HAP-1 (cell line): ENCODE measurements at regions not wholly inside any gene's neighbourhood (a gene's known extent, or its start where the extent isn't known, plus 50 kb on each side); places are given as distances from the start of the nearest gene placed in this dataset.

Experiments used
- DNase-seq, 2 experiments: peaks; one replicate each; pipeline ENCODE4 v3.0.0-alpha.2; 2016 to 2020; ENCODE audit warnings: low spot score in 2 of 2
- H3K27me3 ChIP-seq: fragments of 250-450 bp; sonication (Bioruptor Pico); 2 replicates; pipeline ENCODE4 v1.5.1; 2020; ENCODE audit warnings: low read depth, mild to moderate bottlenecking, moderate library complexity
- H3K36me3 ChIP-seq: fragments of 250-450 bp; sonication (Bioruptor Pico); replicated peaks from 2 replicates; pipeline ENCODE4 v1.5.1; 2020; ENCODE audit warnings: mild to moderate bottlenecking
- H3K4me1 ChIP-seq: fragments of 250-450 bp; sonication (Bioruptor Pico); 2 replicates; pipeline ENCODE4 v1.5.1; 2020; ENCODE audit warnings: mild to moderate bottlenecking
- H3K4me3 ChIP-seq: fragments of 250-450 bp; sonication (Bioruptor Pico); 2 replicates; pipeline ENCODE4 v1.5.1; 2020; ENCODE audit warnings: mild to moderate bottlenecking, moderate library complexity
- H3K9me3 ChIP-seq: fragments of 250-450 bp; sonication (Bioruptor Pico); 2 replicates; pipeline ENCODE4 v1.5.1; 2020; ENCODE audit warnings: mild to moderate bottlenecking, moderate library complexity
- in situ Hi-C: fragments of 300-500 bp; cut with MboI; formaldehyde crosslinking; loops from 3 replicates; pipeline ENCODE4 v1.14.3; 2020; ENCODE audit warnings: low sequenced_read_pairs, inconsistent platforms, mixed read lengths

- in situ Hi-C loops = no loop called here
- Histone ChIP-seq H3K36me3 (no peaks in the 10 kb centered on the region), H3K4me3 (no peak overlapping the region), H3K4me1 (no peaks in the 10 kb centered on the region), H3K27me3 (no peaks in the 10 kb centered on the region), H3K9me3 (no peaks in the 10 kb centered on the region)
- DNase-seq = no peak
Observed at GRCh38 chr5:59992206-59992605, 98.7 kb upstream of the PDE4D start.

- no peaks in the 10 kb centered on the region for H3K4me1 ChIP-seq
- in situ Hi-C loops = no loop called here
- H3K9me3 ChIP-seq = no peaks in the 10 kb centered on the region
- no peak for DNase-seq
- H3K4me3 ChIP-seq = no peak overlapping the region
- H3K36me3 ChIP-seq = no peaks in the 10 kb centered on the region
- no peaks in the 10 kb centered on the region for H3K27me3 ChIP-seq
Observed at GRCh38 chr5:59988396-59988795, 94.9 kb upstream of the PDE4D start.

GRCh38 chr5:59976342-59976741 is 82.8 kb upstream of the PDE4D start:
- H3K4me3 ChIP-seq = no peak overlapping the region
- no peaks in the 10 kb centered on the region for H3K9me3 ChIP-seq
- H3K36me3 ChIP-seq = no peaks in the 10 kb centered on the region
- in situ Hi-C loops = no loop called here
- no peaks in the 10 kb centered on the region for H3K27me3 ChIP-seq
- no peak for DNase-seq
- H3K4me1 ChIP-seq = no peaks in the 10 kb centered on the region

GRCh38 chr5:59972043-59972442 is 78.5 kb upstream of the PDE4D start:
- H3K4me1 ChIP-seq = no peaks in the 10 kb centered on the region
- no peak overlapping the region for H3K4me3 ChIP-seq
- DNase-seq = no peak
- H3K36me3 ChIP-seq = no peaks in the 10 kb centered on the region
- no peaks in the 10 kb centered on the region for H3K9me3 ChIP-seq
- in situ Hi-C loops = no loop called here
- H3K27me3 ChIP-seq = no peaks in the 10 kb centered on the region

DNA sequence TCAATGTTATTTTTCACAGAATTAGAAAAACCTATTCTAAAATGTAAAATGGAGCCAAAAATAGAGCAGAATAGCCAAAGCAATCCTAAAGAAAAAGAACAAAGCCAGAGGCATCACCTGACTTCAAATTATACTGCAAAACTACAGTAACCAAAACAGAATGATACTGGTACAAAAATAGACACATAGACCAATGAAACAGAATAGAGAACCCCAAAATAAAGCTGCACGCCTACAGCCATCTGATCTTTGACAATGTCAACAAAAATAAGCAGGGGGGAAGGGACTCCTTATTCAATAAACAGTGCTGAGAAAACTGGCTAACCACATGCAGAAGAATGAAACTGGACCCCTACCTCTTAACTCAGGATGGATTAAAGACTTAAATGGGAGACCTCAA is 65.8 kb upstream of the PDE4D start:
- Histone ChIP-seq H3K4me3 (no peak overlapping the region), H3K9me3 (no peaks in the 10 kb centered on the region), H3K36me3 (no peaks in the 10 kb centered on the region), H3K27me3 (no peaks in the 10 kb centered on the region), H3K4me1 (no peaks in the 10 kb centered on the region)
- no peak for DNase-seq
- in situ Hi-C loops = no loop called here

DNA sequence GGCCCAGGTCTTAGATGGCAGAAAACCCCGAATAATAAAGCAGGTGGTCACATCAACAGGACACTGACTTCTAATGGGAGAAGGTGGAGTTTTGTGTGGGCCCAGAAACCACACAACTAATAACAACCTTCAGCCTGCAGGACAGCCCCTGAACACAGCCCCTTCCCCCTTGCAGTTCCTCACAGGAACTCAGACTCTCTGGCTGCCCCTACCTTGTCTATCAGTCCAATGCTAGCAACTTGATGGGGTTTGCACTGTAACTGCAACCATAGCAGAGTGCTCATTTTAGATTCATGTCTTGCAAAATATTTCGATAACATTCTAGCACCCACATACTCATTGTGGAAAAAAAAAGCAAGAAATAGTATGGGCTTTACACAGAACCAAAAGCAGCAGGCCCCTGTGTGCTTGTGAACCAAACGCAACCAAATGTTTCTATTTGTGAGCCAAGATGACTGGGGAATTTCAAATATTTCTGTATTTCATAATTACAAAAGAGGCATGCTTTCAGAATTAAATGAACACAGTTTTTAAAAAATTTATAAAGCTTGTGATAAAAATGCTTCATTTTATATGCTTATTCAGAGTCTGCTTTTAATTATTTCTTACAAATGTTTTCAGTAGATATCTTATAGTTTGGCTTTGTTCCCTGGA is 62.7 kb upstream of the PDE4D start:
- Histone ChIP-seq H3K27me3 (no peaks in the 10 kb centered on the region), H3K9me3 (no peaks in the 10 kb centered on the region), H3K4me1 (no peaks in the 10 kb centered on the region), H3K36me3 (no peaks in the 10 kb centered on the region), H3K4me3 (no peak overlapping the region)
- no peak for DNase-seq
- in situ Hi-C loops = no loop called here

- H3K4me1 ChIP-seq = no peaks in the 10 kb centered on the region
- H3K9me3 ChIP-seq = no peaks in the 10 kb centered on the region
- no peak for DNase-seq
- H3K4me3 ChIP-seq = no peak overlapping the region
- in situ Hi-C loops = no loop called here
- H3K36me3 ChIP-seq = no peaks in the 10 kb centered on the region
- no peaks in the 10 kb centered on the region for H3K27me3 ChIP-seq
Observed at GRCh38 chr5:59955241-59955640, 61.7 kb upstream of the PDE4D start.

DNA sequence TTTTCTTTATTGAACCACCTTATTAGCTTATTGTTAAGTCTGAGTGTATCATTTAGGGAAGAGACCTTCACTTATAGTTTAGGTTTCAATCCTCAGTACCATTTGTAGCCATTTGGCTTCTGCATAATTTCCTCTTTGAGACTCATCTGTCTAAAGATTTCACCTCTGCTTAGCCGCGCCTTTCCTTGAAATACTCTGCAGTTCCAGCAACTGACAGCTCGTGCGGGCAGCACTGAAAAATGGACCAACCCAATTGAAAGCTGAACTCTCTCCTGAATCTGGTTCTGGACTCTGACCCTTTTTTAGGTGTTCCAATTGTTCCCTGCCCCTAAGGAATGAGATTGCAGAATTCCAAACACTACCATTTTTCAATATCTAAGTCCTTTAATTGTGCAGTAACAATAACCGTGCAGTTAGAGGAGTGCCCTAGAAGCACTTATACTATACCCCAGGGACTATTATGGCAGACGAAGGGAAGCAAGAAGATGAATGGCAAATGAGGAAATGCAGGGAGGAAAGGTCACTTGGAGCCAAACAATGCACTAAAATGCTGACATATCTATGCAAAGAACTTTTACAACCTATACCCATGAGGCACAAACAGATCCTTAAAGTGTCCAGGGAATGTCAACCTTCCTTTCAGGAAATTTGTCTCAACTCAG is 50.1 kb upstream of the PDE4D start:
- DNase-seq = peak in 1 of 2 experiments; percentile 63
- Histone ChIP-seq H3K27me3 (no peaks in the 10 kb centered on the region), H3K9me3 (no peaks in the 10 kb centered on the region), H3K4me1 (no peaks in the 10 kb centered on the region), H3K4me3 (no peak overlapping the region), H3K36me3 (no peaks in the 10 kb centered on the region)
- in situ Hi-C loops = no loop called here
